K562 (cell line): ENCODE measurements at regions not wholly inside any gene's neighbourhood (a gene's known extent, or its start where the extent isn't known, plus 50 kb on each side); places are given as distances from the start of the nearest gene placed in this dataset.

Experiments
- ATAC-seq: fragments of 200-7000 bp; cut with Tn5 transposase; 3 replicates; pipeline ENCODE4 v1.9.1; 2020; ENCODE audit warnings: moderate library complexity
- BruUV-seq: library from RNA; stranded (reverse); fragments of 400-500 nt; replicated peaks from 2 replicates; lab custom pipeline; 2021; lab: Mats Ljungman, UMichigan
- CTCF ChIA-PET: fragments of 300-600 bp; formaldehyde crosslinking; extraction: SDS; loops from one replicate; lab custom pipeline; 2021; ENCODE audit warnings: low intra/inter-chr PET ratio; lab: Yijun Ruan, JAX
- POLR2A ChIA-PET: fragments of 300-600, 350-650 bp; sonication (Branson Sonifier 250); formaldehyde crosslinking; extraction: SDS; loops from one replicate; lab custom pipeline; 2021; ENCODE audit warnings: antibody characterized with exemption, inconsistent platforms; lab: Yijun Ruan, JAX
- DNase-seq, 4 experiments: peaks; one replicate each; pipeline versions ENCODE4 v3.0.0 to v3.0.0-alpha.2; 2011 to 2018; ENCODE audit warnings: low spot score in 3 of 4, mixed read lengths in 3 of 4; ENCODE audit errors: extremely low read depth in 1 of 4
- FAIRE-seq: peaks from 2 replicates; lab custom pipeline; 2011; peaks lifted over from hg19 to GRCh38; lab: Jason Lieb, UNC
- H2AFZ ChIP-seq: 2 replicates; pipeline ENCODE4 v1.6.0; 2011; ENCODE audit warnings: low read depth, low read length, control low read depth, inconsistent platforms
- H3K27ac ChIP-seq: fragments of 200-600 bp; 3 replicates; pipeline ENCODE4 v1.8.0; 2011; ENCODE audit warnings: low read depth, mild to moderate bottlenecking, control low read depth, inconsistent platforms, low read length, moderate library complexity, mixed read lengths; ENCODE audit errors: extremely low read depth
- H3K27me3 ChIP-seq, 2 experiments: fragments of 300-600 bp in 1 of 2; 2 replicates in 1 of 2; 3 replicates in 1 of 2; pipeline versions ENCODE4 v1.6.0 to v1.8.0; 2011; ENCODE audit warnings: inconsistent platforms in 2 of 2, low read length in 2 of 2, mild to moderate bottlenecking in 1 of 2, mixed read lengths in 1 of 2, moderate library complexity in 1 of 2; ENCODE audit not compliant: control insufficient read depth in 2 of 2, insufficient read depth in 2 of 2
- H3K36me3 ChIP-seq: fragments of 300-600 bp; 3 replicates; pipeline ENCODE4 v1.8.0; 2011; ENCODE audit warnings: mild to moderate bottlenecking, low read length, inconsistent platforms; ENCODE audit not compliant: control insufficient read depth, insufficient read depth
- H3K4me1 ChIP-seq, 2 experiments: fragments of 200-600 bp in 1 of 2; replicated peaks in 1 of 2; 2 replicates in 1 of 2; 3 replicates in 1 of 2; pipeline versions ENCODE4 v1.5.1 to v1.8.0; 2011; ENCODE audit warnings: inconsistent platforms in 2 of 2, low read length in 2 of 2, mild to moderate bottlenecking in 1 of 2, mixed read lengths in 1 of 2, moderate library complexity in 1 of 2; ENCODE audit not compliant: control insufficient read depth in 2 of 2, insufficient read depth in 2 of 2
- H3K4me2 ChIP-seq: 2 replicates; pipeline ENCODE4 v1.6.1; 2011; ENCODE audit warnings: low read length, control low read depth, inconsistent platforms, mixed read lengths; ENCODE audit not compliant: insufficient read depth
- H3K4me3 ChIP-seq: fragments of 200-600 bp; sonication (generic), shearing (Covaris generic); 2 replicates; pipeline ENCODE4 v1.5.1; 2016; ENCODE audit warnings: control low read depth, inconsistent platforms
- H3K79me2 ChIP-seq: fragments of 200-600 bp; 3 replicates; pipeline ENCODE4 v1.8.0; 2011; ENCODE audit warnings: low read length, inconsistent platforms; ENCODE audit not compliant: control insufficient read depth, insufficient read depth
- H3K9ac ChIP-seq, 2 experiments: 2 replicates each; pipeline versions ENCODE4 v1.6.0 to v1.6.1; 2011; ENCODE audit warnings: low read depth in 2 of 2, low read length in 2 of 2, control low read depth in 1 of 2, inconsistent platforms in 1 of 2, mild to moderate bottlenecking in 1 of 2, mixed read lengths in 1 of 2; ENCODE audit not compliant: insufficient read depth in 1 of 2
- H3K9me1 ChIP-seq: one replicate; pipeline ENCODE4 v1.6.0; 2011; ENCODE audit warnings: inconsistent platforms, mild to moderate bottlenecking, low read length, moderate library complexity; ENCODE audit not compliant: control insufficient read depth, insufficient read depth
- H3K9me3 ChIP-seq: replicated peaks from 2 replicates; pipeline ENCODE4 v1.5.1; 2011; ENCODE audit warnings: low read depth, low read length, inconsistent platforms; ENCODE audit not compliant: control insufficient read depth, insufficient read depth
- H4K20me1 ChIP-seq: replicated peaks from 2 replicates; pipeline ENCODE4 v1.6.1; 2011; ENCODE audit warnings: low read length, inconsistent platforms, mixed read lengths; ENCODE audit not compliant: control insufficient read depth, insufficient read depth
- BRF1 ChIP-seq: IDR thresholded peaks from 3 replicates; pipeline ENCODE4 v1.6.1; 2011; ENCODE audit warnings: borderline replicate concordance, mild to moderate bottlenecking; ENCODE audit not compliant: insufficient read length; ENCODE audit errors: extremely low read depth
- ETV1 ChIP-seq: fragments of 450-650 bp; conservative IDR thresholded peaks from 2 replicates; pipeline ENCODE4 v1.6.1; 2016; ENCODE audit warnings: missing genetic modification characterization, control low read depth, low read depth, missing compliant biosample characterization
- FUS ChIP-seq: fragments of 200-400 bp; formaldehyde crosslinking; optimal IDR thresholded peaks from 2 replicates; pipeline ENCODE3; 2017; ENCODE audit warnings: low read depth, low read length
- JUND ChIP-seq, 2 experiments: IDR thresholded peaks; 2 replicates in 1 of 2; 3 replicates in 1 of 2; pipeline ENCODE4 v1.6.1; 2011; ENCODE audit warnings: borderline replicate concordance in 2 of 2, low read depth in 2 of 2, low read length in 2 of 2, improper control_type of control experiment in 1 of 2, missing biosample characterization in 1 of 2, missing genetic modification characterization in 1 of 2, missing genetic modification reagents in 1 of 2
- KAT2B ChIP-seq: IDR thresholded peaks from one replicate; pipeline ENCODE4 v1.6.1; 2012; ENCODE audit warnings: low read depth, mild to moderate bottlenecking, control low read depth, inconsistent platforms, low read length, moderate library complexity
- LARP7 ChIP-seq: fragments of 450-650 bp; IDR thresholded peaks from 2 replicates; pipeline ENCODE4 v1.6.1; 2016
- MYNN ChIP-seq, 2 experiments: sonication (generic); formaldehyde crosslinking in 1 of 2; IDR thresholded peaks; 2 replicates each; pipeline versions ENCODE4 v1.5.0 to v1.6.1; 2016 to 2020; ENCODE audit warnings: antibody characterized with exemption in 1 of 2, missing genetic modification reagents in 1 of 2
- NR2C1 ChIP-seq, 2 experiments: fragments of 450-650 bp; IDR thresholded peaks; 2 replicates each; pipeline ENCODE4 v1.6.1; 2017; ENCODE audit warnings: mild to moderate bottlenecking in 2 of 2, antibody characterized with exemption in 1 of 2, inconsistent platforms in 1 of 2, missing compliant biosample characterization in 1 of 2, missing genetic modification characterization in 1 of 2
- PHTF2 ChIP-seq: fragments of 250-450 bp; sonication (Bioruptor Pico); IDR thresholded peaks from 2 replicates; pipeline ENCODE4 v1.5.0; 2021; ENCODE audit warnings: mild to moderate bottlenecking
- SMAD2 ChIP-seq: fragments of 150-350 bp; IDR thresholded peaks from 2 replicates; pipeline ENCODE4 v1.6.1; 2014; ENCODE audit warnings: low read depth, mild to moderate bottlenecking, low read length
- SRF ChIP-seq, 2 experiments: fragments of 250-450, 450-650 bp in 1 of 2; sonication (Bioruptor Pico) in 1 of 2; sonication (generic) in 1 of 2; formaldehyde crosslinking; IDR thresholded peaks; 2 replicates each; pipeline versions ENCODE4 v1.5.0 to v1.5.1; 2020 to 2022; ENCODE audit warnings: mild to moderate bottlenecking in 1 of 2, missing genetic modification reagents in 1 of 2
- TAL1 ChIP-seq: fragments of 450-650 bp; IDR thresholded peaks from 2 replicates; pipeline ENCODE4 v1.6.1; 2016; ENCODE audit warnings: mild to moderate bottlenecking
- TEAD2 ChIP-seq: fragments of 450-650 bp; IDR thresholded peaks from 2 replicates; pipeline ENCODE4 v1.6.1; 2016; ENCODE audit warnings: missing genetic modification characterization, control low read depth, missing compliant biosample characterization
- U2AF2 ChIP-seq: fragments of 200-400 bp; formaldehyde crosslinking; optimal IDR thresholded peaks from 2 replicates; pipeline ENCODE3; 2017; ENCODE audit warnings: low read depth, mild to moderate bottlenecking, low read length
- ZNF121 ChIP-seq: sonication (generic); formaldehyde crosslinking; conservative IDR thresholded peaks from 2 replicates; pipeline ENCODE4 v1.8.0; 2022; ENCODE audit warnings: missing genetic modification reagents
- WGBS: fragments of 100-300 bp; shearing (Covaris generic); methylation state at CpG from one replicate; pipeline ENCODE4 v1.1.6; 2016; ENCODE audit warnings: low coverage, mixed read lengths; ENCODE audit not compliant: insufficient coverage; ENCODE audit errors: missing lambda C conversion rate; 5-methylcytosine and 5-hydroxymethylcytosine counted together
- in situ Hi-C: fragments of 300-500 bp; cut with MboI; formaldehyde crosslinking; loops from 4 replicates; pipeline ENCODE4 v1.15.0; 2018; ENCODE audit warnings: inconsistent platforms, mixed read lengths
- intact Hi-C: fragments of 100-400 bp; cut with micrococcal nuclease; formaldehyde crosslinking; loops from 2 replicates; pipeline ENCODE4 v1.14.2; 2022
- TF ChIP-seq, protein P1 (sequence below): fragments of 450-650 bp; formaldehyde crosslinking; IDR thresholded peaks from 2 replicates; pipeline ENCODE4 v1.4.0; 2022; ENCODE audit warnings: mild to moderate bottlenecking, moderate library complexity
- TF ChIP-seq, protein P2 (sequence below): fragments of 250-450 bp; sonication (Bioruptor Pico); IDR thresholded peaks from 2 replicates; pipeline ENCODE4 v1.9.0; 2021; ENCODE audit warnings: mild to moderate bottlenecking, inconsistent platforms
- TF ChIP-seq, protein P3 (sequence below): fragments of 250-450 bp; sonication (Bioruptor Pico); IDR thresholded peaks from 2 replicates; pipeline ENCODE4 v1.5.0; 2020; ENCODE audit warnings: mild to moderate bottlenecking, borderline replicate concordance

DNA sequence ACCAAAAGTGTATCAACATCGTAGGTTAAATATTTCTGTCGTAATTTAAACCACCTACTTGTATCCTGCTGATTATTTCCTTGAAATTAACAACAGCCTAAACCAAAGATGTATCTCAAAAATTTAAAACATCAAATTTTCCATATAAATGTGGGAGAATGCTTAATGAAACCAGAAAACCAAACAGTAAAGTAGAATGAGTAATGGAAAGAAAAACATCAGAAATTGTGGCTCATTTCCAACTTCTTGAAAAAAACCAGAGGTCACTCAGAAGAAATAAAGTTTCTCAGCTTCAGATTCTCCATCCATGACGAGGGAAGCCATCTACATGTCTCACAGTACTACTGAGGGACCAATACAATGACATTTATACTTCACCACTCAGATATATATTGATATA lies 296.5 kb downstream of the NOL4 start:
- H3K36me3 ChIP-seq = no peaks in the 10 kb centered on the region
- H3K79me2 ChIP-seq = no peaks in the 10 kb centered on the region
- no peaks in the 10 kb centered on the region for H4K20me1 ChIP-seq
- no peak for DNase-seq
- POLR2A ChIA-PET = no interaction called here
- H3K9me3 ChIP-seq = no peaks in the 10 kb centered on the region; the same call in 1 of the 2 replicates
- no peak overlapping the region for H3K4me2 ChIP-seq
- H3K4me3 ChIP-seq = no peak overlapping the region
- no peak for FAIRE-seq
- H3K4me1 ChIP-seq = no peaks in the 10 kb centered on the region
- CTCF ChIA-PET = no interaction called here
- in situ Hi-C loops = no loop called here
- no TSS peak for BruUV-seq
- no peaks in the 10 kb centered on the region for H3K9me1 ChIP-seq
- no peak for ATAC-seq
- no peak overlapping the region for H2AFZ ChIP-seq
- WGBS = 0% methylated on average over 3 of the region's 3 CpGs
- H3K9ac ChIP-seq = no peak overlapping the region
- H3K27ac ChIP-seq = no peak overlapping the region
- intact Hi-C loops = no loop called here
- H3K27me3 ChIP-seq = no peaks in the 10 kb centered on the region
- TF ChIP-seq TEAD2 (no peak), NR2C1 (IDR thresholded peaks at IDR 0.05) (no peak), NR2C1 (tag; IDR thresholded peaks at IDR 0.05) (no peak), TAL1 (no peak), FUS (no peak), KAT2B (no peak), BRF1 (no peak), ZNF121 (CRISPR knock-in tag) (no peak), LARP7 (no peak), SMAD2 (no peak), ETV1 (tag) (no peak), SRF (CRISPR knock-in tag; IDR thresholded peaks at IDR 0.05) (no peak), PHTF2 (CRISPR knock-in tag) (no peak), JUND (IDR thresholded peaks at IDR 0.05; ENCODE audit: borderline replicate concordance, low read depth, low read length) (no peak), JUND (tag; IDR thresholded peaks at IDR 0.05; ENCODE audit: borderline replicate concordance, low read depth, low read length) (no peak), U2AF2 (no peak), MYNN (IDR thresholded peaks at IDR 0.05) (no peak), MYNN (CRISPR knock-in tag; IDR thresholded peaks at IDR 0.05) (no peak)
- TF ChIP-seq, protein P1, sequence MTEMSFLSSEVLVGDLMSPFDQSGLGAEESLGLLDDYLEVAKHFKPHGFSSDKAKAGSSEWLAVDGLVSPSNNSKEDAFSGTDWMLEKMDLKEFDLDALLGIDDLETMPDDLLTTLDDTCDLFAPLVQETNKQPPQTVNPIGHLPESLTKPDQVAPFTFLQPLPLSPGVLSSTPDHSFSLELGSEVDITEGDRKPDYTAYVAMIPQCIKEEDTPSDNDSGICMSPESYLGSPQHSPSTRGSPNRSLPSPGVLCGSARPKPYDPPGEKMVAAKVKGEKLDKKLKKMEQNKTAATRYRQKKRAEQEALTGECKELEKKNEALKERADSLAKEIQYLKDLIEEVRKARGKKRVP (CRISPR knock-in tag) = no peak
- TF ChIP-seq, protein P2, sequence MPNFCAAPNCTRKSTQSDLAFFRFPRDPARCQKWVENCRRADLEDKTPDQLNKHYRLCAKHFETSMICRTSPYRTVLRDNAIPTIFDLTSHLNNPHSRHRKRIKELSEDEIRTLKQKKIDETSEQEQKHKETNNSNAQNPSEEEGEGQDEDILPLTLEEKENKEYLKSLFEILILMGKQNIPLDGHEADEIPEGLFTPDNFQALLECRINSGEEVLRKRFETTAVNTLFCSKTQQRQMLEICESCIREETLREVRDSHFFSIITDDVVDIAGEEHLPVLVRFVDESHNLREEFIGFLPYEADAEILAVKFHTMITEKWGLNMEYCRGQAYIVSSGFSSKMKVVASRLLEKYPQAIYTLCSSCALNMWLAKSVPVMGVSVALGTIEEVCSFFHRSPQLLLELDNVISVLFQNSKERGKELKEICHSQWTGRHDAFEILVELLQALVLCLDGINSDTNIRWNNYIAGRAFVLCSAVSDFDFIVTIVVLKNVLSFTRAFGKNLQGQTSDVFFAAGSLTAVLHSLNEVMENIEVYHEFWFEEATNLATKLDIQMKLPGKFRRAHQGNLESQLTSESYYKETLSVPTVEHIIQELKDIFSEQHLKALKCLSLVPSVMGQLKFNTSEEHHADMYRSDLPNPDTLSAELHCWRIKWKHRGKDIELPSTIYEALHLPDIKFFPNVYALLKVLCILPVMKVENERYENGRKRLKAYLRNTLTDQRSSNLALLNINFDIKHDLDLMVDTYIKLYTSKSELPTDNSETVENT (CRISPR knock-in tag) = no peak
- TF ChIP-seq, protein P3, sequence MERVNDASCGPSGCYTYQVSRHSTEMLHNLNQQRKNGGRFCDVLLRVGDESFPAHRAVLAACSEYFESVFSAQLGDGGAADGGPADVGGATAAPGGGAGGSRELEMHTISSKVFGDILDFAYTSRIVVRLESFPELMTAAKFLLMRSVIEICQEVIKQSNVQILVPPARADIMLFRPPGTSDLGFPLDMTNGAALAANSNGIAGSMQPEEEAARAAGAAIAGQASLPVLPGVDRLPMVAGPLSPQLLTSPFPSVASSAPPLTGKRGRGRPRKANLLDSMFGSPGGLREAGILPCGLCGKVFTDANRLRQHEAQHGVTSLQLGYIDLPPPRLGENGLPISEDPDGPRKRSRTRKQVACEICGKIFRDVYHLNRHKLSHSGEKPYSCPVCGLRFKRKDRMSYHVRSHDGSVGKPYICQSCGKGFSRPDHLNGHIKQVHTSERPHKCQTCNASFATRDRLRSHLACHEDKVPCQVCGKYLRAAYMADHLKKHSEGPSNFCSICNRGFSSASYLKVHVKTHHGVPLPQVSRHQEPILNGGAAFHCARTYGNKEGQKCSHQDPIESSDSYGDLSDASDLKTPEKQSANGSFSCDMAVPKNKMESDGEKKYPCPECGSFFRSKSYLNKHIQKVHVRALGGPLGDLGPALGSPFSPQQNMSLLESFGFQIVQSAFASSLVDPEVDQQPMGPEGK (CRISPR knock-in tag) = no peak
